ENCODE measurements at regions not wholly inside any gene's neighbourhood (a gene's known extent, or its start where the extent isn't known, plus 50 kb on each side); places are given as distances from the start of the nearest gene placed in this dataset.

GRCh38 chr11:119529063-119529845, 106.3 kb upstream of the THY1 start:
- H3K4me3 ChIP-seq (ENCODE audit: low read depth, low read length): no peak overlapping the region
- no peak for TF ChIP-seq CTCF (IDR thresholded peaks at IDR 0.05; ENCODE audit: borderline replicate concordance, insufficient read depth, low read depth, low read length)

- no peak overlapping the region for H3K4me3 ChIP-seq (ENCODE audit: low read depth, low read length)
- TF ChIP-seq CTCF (IDR thresholded peaks at IDR 0.05; ENCODE audit: borderline replicate concordance, insufficient read depth, low read depth, low read length): no peak
Observed at GRCh38 chr11:119525867-119526196, 102.9 kb upstream of the THY1 start.

GRCh38 chr11:119525180-119525866, 102.4 kb upstream of the THY1 start:
- TF ChIP-seq CTCF (IDR thresholded peaks at IDR 0.05; ENCODE audit: borderline replicate concordance, insufficient read depth, low read depth, low read length): no peak
- H3K4me3 ChIP-seq (ENCODE audit: low read depth, low read length): no peak overlapping the region

- no peak overlapping the region for H3K4me3 ChIP-seq (ENCODE audit: low read depth, low read length)
- no peak for TF ChIP-seq CTCF (IDR thresholded peaks at IDR 0.05; ENCODE audit: borderline replicate concordance, insufficient read depth, low read depth, low read length)
Observed at GRCh38 chr11:119523539-119524157, 100.7 kb upstream of the THY1 start.

GRCh38 chr11:119522609-119523008, 99.6 kb upstream of the THY1 start:
- H3K4me3 ChIP-seq (ENCODE audit: low read depth, low read length): no peak overlapping the region
- TF ChIP-seq CTCF (IDR thresholded peaks at IDR 0.05; ENCODE audit: borderline replicate concordance, insufficient read depth, low read depth, low read length): no peak

- TF ChIP-seq CTCF (IDR thresholded peaks at IDR 0.05; ENCODE audit: borderline replicate concordance, insufficient read depth, low read depth, low read length): no peak
Observed at GRCh38 chr11:119521551-119521950, 98.6 kb upstream of the THY1 start.

More at GRCh38 chr11:119521551-119521950, 98.6 kb upstream of the THY1 start:
- no peak overlapping the region for H3K4me3 ChIP-seq (ENCODE audit: low read depth, low read length)

Data from GM12875 (cell line).